Tibial nerve (tissue), 3 donors: ENCODE measurements at regions not wholly inside any gene's neighbourhood (a gene's known extent, or its start where the extent isn't known, plus 50 kb on each side); places are given as distances from the start of the nearest gene placed in this dataset.

Source experiments
- POLR2A ChIP-seq, 2 donors: fragments of 450-650 bp; IDR thresholded peaks; one replicate each; pipeline ENCODE4 v1.6.1; 2017; ENCODE audit warnings: antibody characterized with exemption in 2 of 2, mild to moderate bottlenecking in 2 of 2, moderate library complexity in 2 of 2
- TF ChIP-seq, protein P1 (sequence below), 5 experiments: fragments of 200-600 bp in 3 of 5; fragments of 450-650 bp in 2 of 5; sonication (generic) in 3 of 5; IDR thresholded peaks; one replicate each; pipeline ENCODE4 v1.5.1; 2016 to 2019; ENCODE audit warnings: antibody characterized with exemption in 5 of 5, mild to moderate bottlenecking in 3 of 5, moderate library complexity in 2 of 5

DNA sequence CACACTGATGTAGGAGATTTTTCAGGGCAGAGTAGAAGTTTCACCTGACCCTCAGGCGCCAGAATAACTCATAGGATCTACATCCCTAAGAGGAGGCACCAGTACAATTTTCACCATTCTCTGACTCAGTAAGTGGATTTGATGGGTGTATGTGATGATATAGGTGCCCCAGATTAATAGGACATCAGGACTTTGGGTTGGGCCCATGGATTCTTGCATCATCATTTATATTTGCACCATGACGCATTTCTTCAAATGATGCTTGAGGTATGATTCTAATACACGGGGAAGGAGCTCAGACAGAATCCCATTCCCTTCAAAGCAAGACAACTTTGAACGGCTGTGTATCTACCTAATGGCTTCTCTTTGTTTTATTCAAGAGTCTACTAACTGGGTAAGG, 173.2 kb downstream of the TMEM114 start:
- no peak for TF ChIP-seq POLR2A (IDR thresholded peaks at IDR 0.05)
- TF ChIP-seq, protein P1, sequence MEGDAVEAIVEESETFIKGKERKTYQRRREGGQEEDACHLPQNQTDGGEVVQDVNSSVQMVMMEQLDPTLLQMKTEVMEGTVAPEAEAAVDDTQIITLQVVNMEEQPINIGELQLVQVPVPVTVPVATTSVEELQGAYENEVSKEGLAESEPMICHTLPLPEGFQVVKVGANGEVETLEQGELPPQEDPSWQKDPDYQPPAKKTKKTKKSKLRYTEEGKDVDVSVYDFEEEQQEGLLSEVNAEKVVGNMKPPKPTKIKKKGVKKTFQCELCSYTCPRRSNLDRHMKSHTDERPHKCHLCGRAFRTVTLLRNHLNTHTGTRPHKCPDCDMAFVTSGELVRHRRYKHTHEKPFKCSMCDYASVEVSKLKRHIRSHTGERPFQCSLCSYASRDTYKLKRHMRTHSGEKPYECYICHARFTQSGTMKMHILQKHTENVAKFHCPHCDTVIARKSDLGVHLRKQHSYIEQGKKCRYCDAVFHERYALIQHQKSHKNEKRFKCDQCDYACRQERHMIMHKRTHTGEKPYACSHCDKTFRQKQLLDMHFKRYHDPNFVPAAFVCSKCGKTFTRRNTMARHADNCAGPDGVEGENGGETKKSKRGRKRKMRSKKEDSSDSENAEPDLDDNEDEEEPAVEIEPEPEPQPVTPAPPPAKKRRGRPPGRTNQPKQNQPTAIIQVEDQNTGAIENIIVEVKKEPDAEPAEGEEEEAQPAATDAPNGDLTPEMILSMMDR (IDR thresholded peaks at IDR 0.05), result no peak
